ENCODE measurements at regions not wholly inside any gene's neighbourhood (a gene's known extent, or its start where the extent isn't known, plus 50 kb on each side); places are given as distances from the start of the nearest gene placed in this dataset.

GRCh38 chr11:105193260-105193659 lies 53.7 kb upstream of the CARD18 start:
- DNase-seq (ENCODE audit: low read depth, low spot score) = no peak

GRCh38 chr11:105192115-105192514 lies 52.5 kb upstream of the CARD18 start:
- no peak for DNase-seq (ENCODE audit: low read depth, low spot score)

GRCh38 chr11:105189581-105189980 lies 50.0 kb upstream of the CARD18 start:
- DNase-seq (ENCODE audit: low read depth, low spot score) = no peak

Measured in astrocyte of the hippocampus (primary cell).